ENCODE measurements at regions not wholly inside any gene's neighbourhood (a gene's known extent, or its start where the extent isn't known, plus 50 kb on each side); places are given as distances from the start of the nearest gene placed in this dataset.
A peak's percentile ranks its signal among the peaks of the same experiment; 100 is the strongest.

GRCh38 chr9:105865285-105865684 is 170.9 kb downstream of the TMEM38B start:
- TF ChIP-seq POLR2A (IDR thresholded peaks at IDR 0.05; ENCODE audit: extremely low read depth, insufficient read length) (no peak), MAX (IDR thresholded peaks at IDR 0.05; ENCODE audit: low read depth, low read length) (no peak), MYC (IDR thresholded peaks at IDR 0.05; ENCODE audit: low read depth, low read length) (no peak)
- TF ChIP-seq, protein P1, sequence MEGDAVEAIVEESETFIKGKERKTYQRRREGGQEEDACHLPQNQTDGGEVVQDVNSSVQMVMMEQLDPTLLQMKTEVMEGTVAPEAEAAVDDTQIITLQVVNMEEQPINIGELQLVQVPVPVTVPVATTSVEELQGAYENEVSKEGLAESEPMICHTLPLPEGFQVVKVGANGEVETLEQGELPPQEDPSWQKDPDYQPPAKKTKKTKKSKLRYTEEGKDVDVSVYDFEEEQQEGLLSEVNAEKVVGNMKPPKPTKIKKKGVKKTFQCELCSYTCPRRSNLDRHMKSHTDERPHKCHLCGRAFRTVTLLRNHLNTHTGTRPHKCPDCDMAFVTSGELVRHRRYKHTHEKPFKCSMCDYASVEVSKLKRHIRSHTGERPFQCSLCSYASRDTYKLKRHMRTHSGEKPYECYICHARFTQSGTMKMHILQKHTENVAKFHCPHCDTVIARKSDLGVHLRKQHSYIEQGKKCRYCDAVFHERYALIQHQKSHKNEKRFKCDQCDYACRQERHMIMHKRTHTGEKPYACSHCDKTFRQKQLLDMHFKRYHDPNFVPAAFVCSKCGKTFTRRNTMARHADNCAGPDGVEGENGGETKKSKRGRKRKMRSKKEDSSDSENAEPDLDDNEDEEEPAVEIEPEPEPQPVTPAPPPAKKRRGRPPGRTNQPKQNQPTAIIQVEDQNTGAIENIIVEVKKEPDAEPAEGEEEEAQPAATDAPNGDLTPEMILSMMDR (IDR thresholded peaks at IDR 0.05; ENCODE audit: low read depth, low read length), result no peak
- H3K4me3 ChIP-seq (ENCODE audit: low read depth, low read length), result no peak overlapping the region
- DNase-seq (ENCODE audit: low read depth), result no peak

DNA sequence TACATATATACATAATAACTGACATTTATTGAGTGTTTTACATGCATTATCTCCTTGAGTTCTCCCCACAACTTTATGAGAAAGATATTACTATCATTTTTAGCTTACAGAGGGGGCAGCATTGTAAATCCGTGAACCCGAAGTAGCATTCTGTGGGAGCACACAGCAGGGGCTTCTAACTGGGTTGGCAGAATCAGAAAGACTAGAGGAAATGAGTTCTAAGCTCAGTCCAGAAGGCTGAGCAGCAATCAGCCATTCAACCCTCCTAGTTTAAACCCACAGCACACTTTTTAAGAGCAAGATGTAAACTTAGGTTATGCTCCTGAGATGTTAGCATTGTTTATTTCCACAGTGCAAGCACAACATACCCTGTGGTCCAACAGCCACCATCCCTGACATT is 177.2 kb downstream of the TMEM38B start:
- no peak overlapping the region for H3K4me3 ChIP-seq (ENCODE audit: low read depth, low read length)
- TF ChIP-seq, protein P1 (IDR thresholded peaks at IDR 0.05; ENCODE audit: low read depth, low read length), result no peak
- TF ChIP-seq POLR2A (IDR thresholded peaks at IDR 0.05; ENCODE audit: extremely low read depth, insufficient read length) (no peak), MYC (IDR thresholded peaks at IDR 0.05; ENCODE audit: low read depth, low read length) (no peak), MAX (IDR thresholded peaks at IDR 0.05; ENCODE audit: low read depth, low read length) (no peak)
- no peak for DNase-seq (ENCODE audit: low read depth)

- DNase-seq (ENCODE audit: low read depth), result no peak
- no peak overlapping the region for H3K4me3 ChIP-seq (ENCODE audit: low read depth, low read length)
- no peak for TF ChIP-seq MYC (IDR thresholded peaks at IDR 0.05; ENCODE audit: low read depth, low read length)
- TF ChIP-seq, protein P1 (IDR thresholded peaks at IDR 0.05; ENCODE audit: low read depth, low read length), result no peak
- no peak for TF ChIP-seq POLR2A (IDR thresholded peaks at IDR 0.05; ENCODE audit: extremely low read depth, insufficient read length)
- no peak for TF ChIP-seq MAX (IDR thresholded peaks at IDR 0.05; ENCODE audit: low read depth, low read length)
These were observed 179.5 kb downstream of the TMEM38B start for GRCh38 chr9:105873801-105874200.

DNA sequence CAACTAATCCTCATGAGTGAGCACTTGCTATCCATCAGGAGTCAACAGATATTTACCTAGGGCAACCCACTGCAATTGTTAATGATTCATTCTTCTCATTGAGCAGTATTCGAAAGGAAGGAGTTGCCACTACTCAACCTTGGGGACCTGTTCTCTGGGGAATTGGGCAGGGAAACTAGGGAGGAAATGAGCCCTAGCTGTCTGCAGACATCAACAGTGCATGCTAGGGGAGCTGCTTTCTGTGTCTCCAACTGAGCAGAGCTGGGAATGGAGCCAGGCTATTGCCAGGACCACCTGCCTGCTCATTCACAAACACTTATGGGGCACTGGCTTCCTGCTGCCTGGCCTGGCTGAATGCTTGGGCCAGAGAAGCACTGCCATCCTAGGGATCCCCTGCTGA is 183.4 kb downstream of the TMEM38B start:
- TF ChIP-seq MAX (IDR thresholded peaks at IDR 0.05; ENCODE audit: low read depth, low read length) (no peak), MYC (IDR thresholded peaks at IDR 0.05; ENCODE audit: low read depth, low read length) (no peak), POLR2A (IDR thresholded peaks at IDR 0.05; ENCODE audit: extremely low read depth, insufficient read length) (no peak)
- TF ChIP-seq, protein P1 (IDR thresholded peaks at IDR 0.05; ENCODE audit: low read depth, low read length), result no peak
- no peak overlapping the region for H3K4me3 ChIP-seq (ENCODE audit: low read depth, low read length)
- peak; percentile 66 for DNase-seq (ENCODE audit: low read depth)

GRCh38 chr9:105879181-105879580 is 184.8 kb downstream of the TMEM38B start:
- H3K4me3 ChIP-seq (ENCODE audit: low read depth, low read length), result no peak overlapping the region
- TF ChIP-seq POLR2A (IDR thresholded peaks at IDR 0.05; ENCODE audit: extremely low read depth, insufficient read length) (no peak), MYC (IDR thresholded peaks at IDR 0.05; ENCODE audit: low read depth, low read length) (no peak), MAX (IDR thresholded peaks at IDR 0.05; ENCODE audit: low read depth, low read length) (no peak)
- TF ChIP-seq, protein P1 (IDR thresholded peaks at IDR 0.05; ENCODE audit: low read depth, low read length), result no peak
- DNase-seq (ENCODE audit: low read depth), result no peak

GRCh38 chr9:105880517-105880916 is 186.2 kb downstream of the TMEM38B start:
- no peak for TF ChIP-seq MAX (IDR thresholded peaks at IDR 0.05; ENCODE audit: low read depth, low read length)
- no peak for TF ChIP-seq MYC (IDR thresholded peaks at IDR 0.05; ENCODE audit: low read depth, low read length)
- TF ChIP-seq, protein P1 (IDR thresholded peaks at IDR 0.05; ENCODE audit: low read depth, low read length), result no peak
- TF ChIP-seq POLR2A (IDR thresholded peaks at IDR 0.05; ENCODE audit: extremely low read depth, insufficient read length), result no peak
- DNase-seq (ENCODE audit: low read depth), result no peak
- H3K4me3 ChIP-seq (ENCODE audit: low read depth, low read length), result no peak overlapping the region

Data from NB4 (cell line).